ENCODE measurements at regions not wholly inside any gene's neighbourhood (a gene's known extent, or its start where the extent isn't known, plus 50 kb on each side); places are given as distances from the start of the nearest gene placed in this dataset.
A peak's percentile ranks its signal among the peaks of the same experiment; 100 is the strongest.

DNA sequence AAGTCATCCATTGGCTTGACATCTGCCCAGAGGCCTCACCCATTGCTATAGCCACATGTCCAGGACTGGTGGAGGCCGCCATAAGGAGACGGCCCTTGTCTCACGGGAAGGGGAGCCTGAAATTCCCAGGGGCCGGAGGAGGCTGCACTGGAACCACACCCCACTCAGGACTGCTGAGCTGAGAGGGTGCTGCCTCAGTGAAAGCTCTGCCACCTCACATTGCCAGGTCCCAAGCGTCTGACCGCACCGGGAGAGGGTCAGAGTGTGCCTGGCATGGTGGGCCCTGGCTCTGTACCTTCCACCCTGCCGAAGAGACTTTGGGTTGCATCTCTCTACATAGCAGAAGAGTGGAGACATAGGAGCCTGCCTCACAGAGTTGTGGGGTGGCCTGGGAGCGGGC lies 134.1 kb upstream of the GLI2 start (continued):
- no peak for TF ChIP-seq CBX2 (IDR thresholded peaks at IDR 0.05; ENCODE audit: low read depth, low read length)
- no peak for TF ChIP-seq CBX2 (CRISPR knock-in tag; IDR thresholded peaks at IDR 0.05; ENCODE audit: low read depth)

- 20% methylated on average over 7 of the region's 7 CpGs for WGBS (ENCODE audit: low lambda C conversion rate)
Measured at GRCh38 chr2:120602251-120602650, 133.4 kb upstream of the GLI2 start.

More at GRCh38 chr2:120602251-120602650, 133.4 kb upstream of the GLI2 start:
- Histone ChIP-seq H3K27me3 (ENCODE audit: control insufficient read depth in 1 of 2, insufficient read depth in 2 of 2, low read length in 2 of 2) (peaks cover 12 to 91% of the 10 kb centered on the region in 2 experiments), H3K36me3 (replicated peaks in 1 of 2; ENCODE audit: control insufficient read depth in 1 of 2, insufficient read depth in 2 of 2, low read length in 2 of 2) (no peaks in the 10 kb centered on the region), H3K4me2 (ENCODE audit: low read depth, low read length) (no peak overlapping the region), H3K27ac (ENCODE audit: extremely low read length, insufficient read depth, low read length) (no peak overlapping the region), H3K9ac (ENCODE audit: insufficient read depth, low read depth, low read length) (no peak overlapping the region), H4K20me1 (ENCODE audit: insufficient read depth, low read length) (peaks cover 5% of the 10 kb centered on the region; the same call in 1 of the 2 replicates), H3K4me1 (ENCODE audit: insufficient read depth, low read length) (peaks cover 6% of the 10 kb centered on the region; the same call in 1 of the 2 replicates), H3K79me2 (ENCODE audit: insufficient read depth, low read length) (no peaks in the 10 kb centered on the region), H3K4me3 (replicated peaks in 1 of 3; ENCODE audit: insufficient read depth in 1 of 3, low read depth in 2 of 3, low read length in 3 of 3) (no peak overlapping the region), H2AFZ (ENCODE audit: low read length) (no peak overlapping the region), H3K9me3 (ENCODE audit: low read length) (no peaks in the 10 kb centered on the region)
- no TSS peak for BruUV-seq (replicated peaks)
- TF ChIP-seq KDM3A (CRISPR knock-in tag; IDR thresholded peaks at IDR 0.05; ENCODE audit: low read depth) (no peak), CEBPB (IDR thresholded peaks at IDR 0.05; ENCODE audit: borderline replicate concordance, low read depth, low read length) (peak; percentile 54; the same call in 1 of the 2 replicates), ZNF777 (CRISPR knock-in tag; IDR thresholded peaks at IDR 0.05) (no peak), ATF1 (CRISPR knock-in tag; IDR thresholded peaks at IDR 0.05) (no peak), YEATS2 (CRISPR knock-in tag; IDR thresholded peaks at IDR 0.05; ENCODE audit: borderline replicate concordance) (no peak), RNF219 (CRISPR knock-in tag; IDR thresholded peaks at IDR 0.05) (no peak), ZKSCAN8 (CRISPR knock-in tag; IDR thresholded peaks at IDR 0.05; ENCODE audit: borderline replicate concordance) (peak; percentile 99), ZNF577 (CRISPR knock-in tag; IDR thresholded peaks at IDR 0.05; ENCODE audit: borderline replicate concordance, low read depth) (no peak), ZNF329 (CRISPR knock-in tag; IDR thresholded peaks at IDR 0.05; ENCODE audit: low read depth) (no peak)
- TF ChIP-seq, protein P1, sequence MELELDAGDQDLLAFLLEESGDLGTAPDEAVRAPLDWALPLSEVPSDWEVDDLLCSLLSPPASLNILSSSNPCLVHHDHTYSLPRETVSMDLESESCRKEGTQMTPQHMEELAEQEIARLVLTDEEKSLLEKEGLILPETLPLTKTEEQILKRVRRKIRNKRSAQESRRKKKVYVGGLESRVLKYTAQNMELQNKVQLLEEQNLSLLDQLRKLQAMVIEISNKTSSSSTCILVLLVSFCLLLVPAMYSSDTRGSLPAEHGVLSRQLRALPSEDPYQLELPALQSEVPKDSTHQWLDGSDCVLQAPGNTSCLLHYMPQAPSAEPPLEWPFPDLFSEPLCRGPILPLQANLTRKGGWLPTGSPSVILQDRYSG (CRISPR knock-in tag; IDR thresholded peaks at IDR 0.05): no peak
- CTCF ChIA-PET (ENCODE audit: low intra/inter-chr PET ratio, low total read pairs): no interaction called here
- ATAC-seq (no peak), DNase-seq (ENCODE audit: low spot score) (no peak), FAIRE-seq (no peak)
- POLR2A ChIA-PET: no interaction called here
- intact Hi-C loops (cut with micrococcal nuclease; ENCODE audit: unreplicated experiment) (no loop called here), in situ Hi-C loops (cut with HindIII; ENCODE audit: extremely low pct_ligation_motif_present, low pct_unique_long_range_greater_than_20kb) (no loop called here)
